ENCODE measurements at regions not wholly inside any gene's neighbourhood (a gene's known extent, or its start where the extent isn't known, plus 50 kb on each side); places are given as distances from the start of the nearest gene placed in this dataset.

DNA sequence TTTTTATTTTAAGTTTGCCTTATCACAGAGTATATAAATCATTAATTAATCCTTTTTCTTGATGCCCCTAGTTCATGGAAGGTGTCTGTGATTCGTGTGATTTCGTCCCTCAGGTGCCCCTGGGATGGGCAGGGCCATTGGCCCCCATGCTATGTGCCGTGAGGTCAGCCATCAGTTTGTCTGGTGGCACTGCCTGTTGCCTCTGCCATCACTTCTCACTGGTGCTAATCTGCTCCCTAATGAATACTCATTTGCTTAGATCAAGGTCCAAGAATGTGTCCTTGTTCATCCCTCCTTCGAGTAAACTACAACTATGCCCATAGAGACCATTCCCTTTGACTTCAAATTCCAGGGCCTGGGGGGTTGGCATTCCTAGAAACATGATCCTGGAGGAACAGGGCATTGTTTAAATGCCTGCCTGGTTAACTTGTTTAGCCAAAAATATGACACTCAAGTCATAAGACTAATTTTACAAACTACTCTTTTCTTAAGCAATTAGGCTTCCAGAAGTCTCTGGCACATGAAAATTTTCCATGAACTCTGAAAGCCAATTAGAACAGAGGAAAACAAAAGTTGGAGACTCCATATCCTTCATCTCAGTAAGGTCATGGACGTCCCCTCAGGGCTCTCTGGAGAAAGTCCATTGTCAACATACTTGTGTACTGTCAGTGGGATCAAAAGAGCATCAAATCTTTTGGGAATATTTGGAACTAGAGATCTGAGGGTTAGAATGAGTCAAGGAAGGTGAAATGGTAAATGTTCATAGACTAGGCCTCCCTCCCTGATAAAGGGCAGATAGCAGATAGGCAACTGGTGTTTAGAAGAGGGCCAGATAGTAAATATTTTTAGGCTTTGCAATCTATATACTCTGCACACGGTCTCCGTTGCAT, 90.9 kb upstream of the PLXNC1 start:
- H3K36me3 Mint-ChIP-seq = no peaks in the 10 kb centered on the region
- no peak overlapping the region for H3K27ac Mint-ChIP-seq
- H3K4me3 Mint-ChIP-seq = no peak overlapping the region

DNA sequence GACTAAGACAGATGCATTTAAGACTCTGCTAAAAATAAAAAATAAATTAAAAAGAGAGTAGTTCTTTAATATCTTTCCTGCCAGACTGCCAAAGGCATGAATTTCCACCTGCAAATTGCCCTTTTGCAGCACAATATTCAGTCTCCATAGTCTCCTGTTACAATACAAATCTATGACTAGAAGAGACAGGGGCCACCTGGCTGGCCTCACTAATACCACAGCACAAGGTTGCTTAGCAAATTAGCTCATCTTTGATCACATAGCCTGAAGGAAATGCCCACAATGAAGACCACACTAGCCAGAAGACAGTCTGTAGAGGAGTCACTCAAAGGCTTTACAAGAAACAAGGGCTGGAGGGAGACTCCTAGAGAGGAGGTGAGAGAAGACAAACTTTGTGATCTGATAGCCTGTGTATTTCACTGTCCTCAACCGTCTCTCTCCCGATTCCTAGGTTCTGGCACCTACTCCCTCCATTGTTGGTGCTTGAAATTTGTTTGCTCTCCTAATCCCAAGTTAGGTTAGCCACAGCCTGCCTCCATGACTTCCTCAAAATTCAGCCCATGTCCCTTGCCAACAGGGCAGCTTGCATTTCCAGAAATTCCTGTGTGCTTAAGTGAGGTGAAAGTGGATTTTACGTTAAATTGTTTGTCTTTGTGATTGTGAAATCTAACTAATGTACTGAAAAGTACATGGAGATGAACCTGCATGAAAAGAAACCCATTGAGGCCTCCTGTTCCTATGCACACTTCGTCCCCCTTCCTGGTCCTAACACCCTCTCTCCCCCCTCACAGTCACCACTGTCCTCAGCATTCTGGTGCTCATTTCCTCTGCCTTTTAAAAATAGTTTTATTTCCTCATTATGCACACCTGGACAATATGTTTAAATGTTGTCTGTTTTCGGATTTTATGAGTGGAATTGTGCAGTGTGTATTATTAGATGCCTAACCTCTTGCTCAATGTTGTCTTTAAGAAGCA, 88.7 kb upstream of the PLXNC1 start:
- DNase-seq (ENCODE audit: low spot score in 2 of 2) (no peak), ATAC-seq (no peak)
- H3K36me3 Mint-ChIP-seq = no peaks in the 10 kb centered on the region
- H3K4me1 Mint-ChIP-seq = no peaks in the 10 kb centered on the region
- H3K4me3 Mint-ChIP-seq = no peak overlapping the region
- H3K9me3 Mint-ChIP-seq = no peaks in the 10 kb centered on the region
- H3K27ac Mint-ChIP-seq = no peak overlapping the region

More for the DNA sequence above, 90.9 kb upstream of the PLXNC1 start:
- Mint-ChIP-seq H3K4me1 (no peaks in the 10 kb centered on the region), H3K9me3 (no peaks in the 10 kb centered on the region)
- no peak for DNase-seq (ENCODE audit: low spot score in 2 of 2)
- no peak for ATAC-seq

DNA sequence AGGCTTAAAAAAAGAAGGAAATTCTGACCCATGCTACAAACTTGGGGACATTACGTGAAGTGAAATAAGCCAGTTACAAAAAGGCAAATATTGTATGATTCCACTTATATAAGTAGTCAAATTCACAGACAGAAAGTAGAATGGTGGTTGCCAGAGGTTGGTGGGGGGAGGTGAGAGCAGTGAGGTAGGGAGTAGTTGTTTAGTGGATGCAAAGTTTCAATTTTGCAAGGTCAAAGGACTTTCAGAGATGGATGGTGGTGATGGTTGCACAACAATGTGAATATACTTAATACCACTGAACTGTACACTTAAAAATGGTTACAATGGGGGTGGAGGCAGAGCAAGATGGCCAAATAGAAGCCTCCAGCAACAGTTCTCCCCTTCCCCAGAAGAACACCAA, 86.2 kb upstream of the PLXNC1 start:
- Mint-ChIP-seq H3K9me3 (no peaks in the 10 kb centered on the region), H3K27ac (no peak overlapping the region), H3K36me3 (no peaks in the 10 kb centered on the region), H3K4me3 (no peak overlapping the region), H3K4me1 (no peaks in the 10 kb centered on the region)
- ATAC-seq (no peak), DNase-seq (ENCODE audit: low spot score in 2 of 2) (no peak)

DNA sequence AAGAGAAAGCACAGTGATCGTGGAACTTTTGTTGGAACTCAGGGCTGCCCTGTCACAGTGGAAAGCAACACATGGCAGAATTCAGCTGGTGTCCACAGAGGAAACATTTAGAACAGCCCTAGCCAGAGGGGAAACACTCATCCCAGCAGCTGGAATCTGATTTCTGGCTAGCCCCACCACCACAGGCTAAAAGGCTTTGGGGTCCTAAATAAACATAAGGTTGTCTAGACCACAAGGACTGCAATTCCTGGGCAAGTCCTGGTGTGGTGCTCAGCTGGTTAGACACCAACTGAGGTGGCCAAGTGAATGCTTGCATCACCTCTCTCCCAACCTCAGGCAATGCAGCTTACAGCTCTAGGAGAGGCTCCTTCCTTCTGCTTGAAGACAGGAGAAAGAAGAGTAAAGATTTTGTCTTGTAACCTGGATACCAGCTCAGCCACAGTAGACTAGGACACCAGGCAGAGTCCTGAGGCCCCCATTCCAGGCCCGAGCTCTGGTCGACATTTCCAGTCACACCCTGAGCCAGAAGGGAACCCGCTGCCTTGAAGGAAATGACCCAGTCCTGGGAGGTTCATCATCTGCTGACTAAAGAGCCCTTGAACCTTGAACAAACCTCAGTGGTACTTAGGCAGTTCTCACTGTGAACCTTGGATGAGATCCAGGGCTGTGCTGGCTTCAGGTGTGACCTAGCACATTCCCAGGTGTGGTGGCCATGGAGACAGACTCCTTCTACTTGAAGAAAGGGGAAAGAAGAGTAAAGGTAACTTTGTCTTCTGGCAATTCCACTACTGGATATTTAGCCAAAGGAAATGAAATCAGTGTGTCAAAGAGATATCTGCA, 85.4 kb upstream of the PLXNC1 start:
- Mint-ChIP-seq H3K4me1 (no peaks in the 10 kb centered on the region), H3K36me3 (no peaks in the 10 kb centered on the region), H3K27ac (no peak overlapping the region), H3K4me3 (no peak overlapping the region), H3K9me3 (no peaks in the 10 kb centered on the region)
- ATAC-seq (no peak), DNase-seq (ENCODE audit: low spot score in 2 of 2) (no peak)

DNA sequence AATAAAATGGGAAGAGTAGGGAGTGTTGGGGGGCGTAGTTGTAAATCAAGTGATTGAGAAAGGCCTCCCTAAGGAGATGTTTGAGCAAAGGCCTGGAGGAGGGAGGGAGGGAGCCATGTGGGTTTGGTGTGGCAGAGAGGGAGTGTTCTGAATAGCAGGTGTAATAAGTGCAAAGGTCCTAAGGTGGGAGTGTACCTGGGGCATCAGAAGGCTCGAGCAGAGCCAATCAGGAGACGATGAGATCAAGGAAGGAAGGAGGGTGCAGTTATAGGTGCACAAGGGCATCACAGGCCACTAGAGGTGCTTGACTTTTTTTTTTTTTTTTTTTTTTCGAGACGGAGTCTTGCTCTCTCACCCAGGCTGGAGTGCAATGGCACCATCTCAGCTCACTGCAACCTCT, 77.9 kb upstream of the PLXNC1 start:
- ATAC-seq (no peak), DNase-seq (ENCODE audit: low spot score in 2 of 2) (no peak)
- no peaks in the 10 kb centered on the region for H3K9me3 Mint-ChIP-seq
- H3K36me3 Mint-ChIP-seq = no peaks in the 10 kb centered on the region
- no peak overlapping the region for H3K27ac Mint-ChIP-seq
- peaks cover 10% of the 10 kb centered on the region for H3K4me1 Mint-ChIP-seq
- H3K4me3 Mint-ChIP-seq = no peak overlapping the region

DNA sequence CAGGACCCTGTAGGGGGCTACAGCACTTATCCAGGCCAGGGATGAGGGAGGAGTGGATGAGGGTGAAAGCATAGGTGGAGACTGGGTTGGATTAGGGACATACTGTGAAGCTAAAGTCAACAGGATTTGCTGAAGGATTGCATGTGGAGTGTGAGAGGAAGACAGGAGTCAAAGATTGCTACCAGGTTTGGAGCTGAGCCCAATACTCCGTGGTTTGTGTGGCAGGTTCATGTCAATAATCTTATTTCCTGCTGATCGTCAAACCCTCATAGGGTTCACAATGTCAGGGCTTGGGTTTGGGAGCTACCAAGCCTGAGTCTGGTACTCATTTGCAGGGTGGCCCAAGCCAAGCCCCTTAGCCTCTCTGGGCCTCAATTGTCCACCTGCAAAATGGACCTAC, 77.1 kb upstream of the PLXNC1 start:
- DNase-seq (ENCODE audit: low spot score in 2 of 2) (no peak), ATAC-seq (no peak)
- no peaks in the 10 kb centered on the region for H3K9me3 Mint-ChIP-seq
- H3K36me3 Mint-ChIP-seq = no peaks in the 10 kb centered on the region
- peaks cover 10% of the 10 kb centered on the region for H3K4me1 Mint-ChIP-seq
- peak overlapping the region; percentile 42 for H3K27ac Mint-ChIP-seq
- H3K4me3 Mint-ChIP-seq = no peak overlapping the region

DNA sequence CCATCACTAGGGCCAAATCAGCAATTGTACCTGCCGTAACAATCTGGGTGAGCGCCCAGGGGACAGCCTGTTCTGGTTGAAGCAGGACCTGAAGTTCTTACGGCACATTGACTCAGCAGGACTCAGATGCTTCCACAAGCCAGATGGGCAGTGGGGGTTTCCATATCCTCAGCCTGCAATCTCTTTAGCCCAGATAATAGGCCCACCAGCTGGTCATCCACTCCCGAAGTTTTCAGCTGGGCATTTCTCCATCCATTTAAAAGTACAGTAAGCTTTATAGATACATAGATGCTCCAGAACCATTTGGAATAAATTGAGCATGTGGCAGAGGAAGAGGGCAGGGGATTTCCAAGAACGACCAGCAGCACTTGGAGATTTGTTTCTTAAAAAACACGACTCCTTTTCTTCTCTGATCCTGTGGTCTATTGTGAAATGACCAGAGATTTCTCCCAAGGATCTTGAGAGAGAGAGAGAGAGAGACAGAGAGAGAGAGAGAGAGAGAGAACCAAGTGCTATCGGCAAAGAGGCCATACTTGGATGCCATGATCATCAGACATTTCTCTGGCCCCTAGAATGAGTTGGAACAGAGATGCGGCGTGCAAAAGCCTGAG, 74.8 kb upstream of the PLXNC1 start:
- Mint-ChIP-seq H3K36me3 (no peaks in the 10 kb centered on the region), H3K4me1 (peaks cover 19% of the 10 kb centered on the region), H3K9me3 (no peaks in the 10 kb centered on the region), H3K4me3 (no peak overlapping the region), H3K27ac (no peak overlapping the region)
- ATAC-seq (no peak), DNase-seq (ENCODE audit: low spot score in 2 of 2) (no peak)

DNA sequence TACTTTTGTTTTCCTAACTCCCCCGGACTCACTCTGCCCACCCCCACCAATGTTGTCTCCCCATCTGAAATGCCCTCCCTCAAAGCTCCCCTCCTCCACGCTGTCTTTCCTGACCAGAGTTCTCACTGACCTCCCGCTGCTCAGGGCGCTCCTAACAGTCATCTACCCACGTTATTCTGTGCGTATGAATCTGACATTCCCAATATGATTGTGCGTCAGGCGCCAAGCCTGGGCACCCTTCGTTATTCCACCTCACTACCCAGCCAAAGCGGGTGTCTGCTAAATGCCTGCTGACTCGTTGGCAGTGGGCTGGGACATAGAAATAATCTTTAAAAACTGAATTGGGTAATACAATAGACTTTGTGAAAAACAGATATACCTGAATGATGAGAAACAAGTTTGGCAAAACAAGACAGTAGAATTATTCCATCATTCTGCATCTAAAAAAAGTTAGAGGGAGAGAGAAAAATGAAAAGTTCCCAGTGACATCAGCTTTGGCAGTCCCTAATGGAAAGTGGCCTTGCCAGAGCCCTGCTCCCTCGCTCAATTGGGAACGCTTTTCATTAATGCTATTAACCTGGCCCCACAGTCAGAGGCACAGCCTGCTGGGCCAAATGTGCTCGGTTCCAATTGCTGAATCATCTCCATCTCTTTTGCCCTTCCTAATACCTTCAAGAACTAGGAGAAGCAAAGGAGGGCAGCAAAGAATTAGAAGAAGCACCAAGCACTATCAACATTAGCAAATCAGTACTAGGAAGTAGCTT, 74.0 kb upstream of the PLXNC1 start:
- H3K4me3 Mint-ChIP-seq = no peak overlapping the region
- DNase-seq (ENCODE audit: low spot score in 2 of 2) = no peak

DNA sequence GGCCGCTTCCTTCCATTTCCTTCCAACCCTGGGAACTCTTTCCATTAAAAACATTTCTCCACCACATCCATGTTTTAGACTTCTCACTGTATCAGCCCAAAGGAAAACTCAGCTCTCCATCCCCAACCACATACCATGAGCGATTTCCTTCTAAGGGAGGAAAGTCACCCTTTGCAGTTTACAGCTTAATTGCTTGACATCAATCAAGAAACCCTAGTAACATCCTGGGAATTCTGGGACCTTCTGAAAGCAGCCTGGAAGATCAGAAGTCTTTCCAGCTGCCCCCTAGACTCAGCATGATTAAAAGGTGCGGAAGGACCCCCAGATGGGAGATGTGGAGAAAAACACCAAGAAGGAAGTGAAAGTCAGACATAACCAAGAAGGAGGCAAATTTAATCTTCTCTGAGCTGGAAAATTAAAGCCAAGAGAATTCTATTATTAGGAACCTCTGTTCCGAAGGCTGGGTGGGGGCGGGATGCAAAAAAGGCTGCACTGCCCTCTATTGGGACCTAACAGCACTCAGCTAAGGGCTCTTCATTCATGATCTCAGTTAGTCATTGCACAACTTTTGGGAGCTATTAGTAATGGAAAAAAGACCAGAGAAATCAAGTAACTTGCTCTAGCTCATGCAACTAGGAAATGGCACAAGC, 73.3 kb upstream of the PLXNC1 start:
- Mint-ChIP-seq H3K9me3 (no peaks in the 10 kb centered on the region), H3K27ac (no peak overlapping the region), H3K4me3 (no peak overlapping the region), H3K4me1 (peaks cover 20% of the 10 kb centered on the region), H3K36me3 (no peaks in the 10 kb centered on the region)
- ATAC-seq (peak; percentile 60), DNase-seq (ENCODE audit: low spot score in 2 of 2) (no peak)

More for the DNA sequence above, 74.0 kb upstream of the PLXNC1 start:
- H3K9me3 Mint-ChIP-seq = no peaks in the 10 kb centered on the region
- peaks cover 20% of the 10 kb centered on the region for H3K4me1 Mint-ChIP-seq
- H3K27ac Mint-ChIP-seq = no peak overlapping the region
- no peak for ATAC-seq
- H3K36me3 Mint-ChIP-seq = no peaks in the 10 kb centered on the region

DNA sequence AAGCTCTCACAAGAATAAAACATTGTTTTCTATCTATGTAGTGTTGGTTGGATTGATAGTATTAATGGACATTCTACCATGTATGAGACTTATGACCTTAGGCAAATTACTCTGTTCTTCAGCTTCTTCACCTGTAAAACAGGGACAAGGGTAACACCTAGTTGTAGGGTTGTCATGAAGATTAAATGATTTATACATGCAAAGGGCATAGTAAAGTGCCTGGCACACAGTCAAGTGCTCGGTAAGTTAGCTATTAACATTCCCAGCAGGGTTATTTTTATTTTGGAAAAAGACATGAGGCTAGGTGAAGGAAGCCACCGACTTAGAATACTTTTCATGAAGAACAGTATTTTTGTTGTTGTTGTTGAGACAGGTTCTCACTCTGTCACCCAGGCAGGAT, 71.2 kb upstream of the PLXNC1 start:
- H3K4me3 Mint-ChIP-seq = no peak overlapping the region
- no peaks in the 10 kb centered on the region for H3K36me3 Mint-ChIP-seq
- H3K4me1 Mint-ChIP-seq = peaks cover 10% of the 10 kb centered on the region
- DNase-seq (ENCODE audit: low spot score in 2 of 2) (no peak), ATAC-seq (no peak)
- H3K27ac Mint-ChIP-seq = no peak overlapping the region
- H3K9me3 Mint-ChIP-seq = no peaks in the 10 kb centered on the region

DNA sequence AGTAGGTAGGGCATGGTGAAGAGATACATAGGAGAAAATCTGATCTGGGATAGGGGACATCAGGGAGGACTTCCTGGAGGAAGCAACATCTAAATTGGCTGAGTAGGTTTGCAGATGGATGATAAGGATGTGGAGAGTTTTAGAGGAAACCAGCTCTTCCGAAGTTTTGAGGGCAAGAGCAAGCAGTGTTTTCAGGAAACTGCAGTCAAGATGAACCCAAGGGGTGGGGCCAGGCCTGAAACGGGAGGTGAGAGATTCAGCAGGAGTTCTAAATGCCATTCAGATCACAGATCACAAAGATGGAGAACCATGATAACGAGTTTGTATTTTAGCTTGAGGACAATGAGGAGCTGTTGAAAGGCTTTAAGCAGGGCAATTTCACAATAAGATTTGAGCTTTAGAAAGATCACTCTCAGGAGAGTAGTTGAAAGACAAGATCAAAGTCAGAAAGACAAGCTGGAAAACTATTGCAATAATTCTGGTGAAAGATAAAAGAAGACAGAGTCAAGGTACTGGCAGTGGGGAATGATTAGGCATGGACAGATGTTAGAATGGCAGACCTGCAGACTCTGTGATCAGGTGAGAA, 70.1 kb upstream of the PLXNC1 start:
- ATAC-seq = no peak
- DNase-seq (ENCODE audit: low spot score in 2 of 2) = no peak
- Mint-ChIP-seq H3K4me1 (peaks cover 10% of the 10 kb centered on the region), H3K27ac (no peak overlapping the region), H3K4me3 (no peak overlapping the region), H3K9me3 (peaks cover under 1% of the 10 kb centered on the region), H3K36me3 (no peaks in the 10 kb centered on the region)

DNA sequence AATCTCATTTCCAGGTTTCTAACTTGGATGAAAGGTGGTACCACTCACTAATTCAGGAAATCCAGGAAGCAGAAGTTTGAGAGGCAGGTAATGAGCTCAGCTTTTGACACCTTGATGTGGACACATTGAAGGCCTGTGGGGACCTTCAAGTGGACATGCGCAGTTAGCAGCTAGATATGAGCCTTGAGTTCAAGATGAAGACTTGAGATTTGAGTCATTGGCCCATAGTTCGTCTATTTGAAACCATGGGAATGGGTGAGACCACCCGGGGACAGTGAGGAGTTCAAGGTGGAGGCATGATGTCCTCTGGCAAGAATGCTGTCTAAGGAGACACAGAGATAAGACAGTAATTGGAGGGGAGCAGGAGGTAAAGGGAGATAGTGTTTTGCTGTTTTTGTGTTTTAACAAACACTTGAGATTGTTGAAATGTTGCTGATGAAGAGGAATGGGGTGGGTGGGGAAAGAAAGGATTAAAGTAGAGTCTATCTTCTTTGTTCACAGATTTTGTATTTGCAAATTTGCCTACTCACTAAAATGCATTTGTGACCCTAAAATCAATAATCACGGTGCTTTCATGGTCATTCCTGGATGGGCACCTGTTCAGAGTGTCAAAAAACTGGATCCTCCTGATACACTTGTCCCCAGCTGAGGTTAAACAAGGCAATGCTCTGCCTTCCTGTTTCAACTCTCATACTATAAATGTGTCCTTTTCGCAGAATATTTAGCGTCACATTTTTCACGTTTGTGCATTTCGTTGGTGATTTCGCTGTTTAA, 69.5 kb upstream of the PLXNC1 start:
- Mint-ChIP-seq H3K27ac (no peak overlapping the region), H3K4me1 (peaks cover 10% of the 10 kb centered on the region), H3K36me3 (no peaks in the 10 kb centered on the region), H3K4me3 (no peak overlapping the region), H3K9me3 (peaks cover 4% of the 10 kb centered on the region)
- DNase-seq (ENCODE audit: low spot score in 2 of 2) = no peak
- ATAC-seq = no peak
